A172 (cell line): ENCODE measurements at regions not wholly inside any gene's neighbourhood (a gene's known extent, or its start where the extent isn't known, plus 50 kb on each side); places are given as distances from the start of the nearest gene placed in this dataset.
"Not testable (repeated sequence)": the region's sequence is repeated elsewhere in the genome, so short reads cannot be mapped to it uniquely, and the experiment has no call there.

Experiments
- DNase-seq: peaks from one replicate; pipeline ENCODE4 v3.0.0-alpha.2; 2015; ENCODE audit warnings: low spot score

DNA sequence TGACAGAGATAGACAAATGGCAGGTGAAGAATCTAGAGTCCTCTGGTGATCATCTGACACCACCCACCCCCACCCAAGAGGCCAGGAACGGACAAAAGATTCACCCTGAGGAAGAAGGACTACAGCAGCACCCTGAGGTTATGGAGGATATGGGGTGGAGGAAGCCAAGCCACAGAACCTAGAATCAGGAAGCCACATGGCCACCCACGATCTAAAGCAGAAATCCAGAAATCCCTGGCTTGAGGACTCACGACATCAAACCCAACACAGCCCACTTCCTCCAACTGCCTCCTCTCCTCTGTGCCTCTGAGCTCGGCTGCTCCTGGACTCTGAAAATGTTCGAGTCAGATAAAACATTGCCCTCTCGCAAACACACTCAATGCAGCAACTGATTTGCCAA, 364.3 kb downstream of the SHANK2 start:
- DNase-seq, result no peak

DNA sequence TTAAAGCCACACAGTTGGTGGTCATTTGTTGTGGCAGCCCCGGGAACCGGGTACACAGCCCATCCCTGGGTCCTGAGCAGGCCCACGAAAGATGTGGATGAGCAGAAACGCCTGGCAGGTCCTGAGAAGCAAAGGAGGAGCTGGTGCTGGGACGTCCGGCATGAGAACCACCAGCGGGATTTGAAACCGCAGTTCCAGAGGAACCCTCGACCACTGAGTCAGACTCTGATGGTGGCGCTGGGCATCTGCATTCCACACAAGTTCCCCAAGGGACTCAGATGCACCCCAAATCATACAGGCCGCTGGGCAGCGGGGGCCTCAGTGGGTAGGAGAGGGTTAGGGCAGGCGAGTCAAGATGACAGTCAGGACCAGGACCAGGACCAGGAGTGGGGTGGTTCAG, 363.0 kb downstream of the SHANK2 start:
- no peak for DNase-seq

- DNase-seq, result no peak
These were observed 360.5 kb downstream of the SHANK2 start for GRCh38 chr11:70891844-70892380.

DNA sequence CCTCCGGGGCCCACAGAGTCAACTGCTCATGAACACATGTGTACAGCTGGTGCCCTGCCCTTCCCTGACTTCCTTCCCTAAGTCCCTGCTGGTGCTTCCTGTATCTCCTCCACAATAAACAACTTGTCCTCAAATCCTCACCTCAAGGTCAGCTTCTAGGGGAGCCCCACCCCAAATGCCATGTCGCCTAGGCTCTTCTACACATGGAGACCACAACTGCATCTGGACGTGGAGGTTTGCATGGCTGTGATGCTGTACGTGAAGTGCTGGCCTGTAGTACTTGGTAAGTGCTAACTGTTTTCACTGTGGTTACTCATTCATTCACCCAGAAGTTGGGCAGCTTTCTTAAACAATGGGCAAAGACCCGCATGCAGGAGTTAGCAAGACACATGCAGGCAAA, 359.5 kb downstream of the SHANK2 start:
- no peak for DNase-seq

DNA sequence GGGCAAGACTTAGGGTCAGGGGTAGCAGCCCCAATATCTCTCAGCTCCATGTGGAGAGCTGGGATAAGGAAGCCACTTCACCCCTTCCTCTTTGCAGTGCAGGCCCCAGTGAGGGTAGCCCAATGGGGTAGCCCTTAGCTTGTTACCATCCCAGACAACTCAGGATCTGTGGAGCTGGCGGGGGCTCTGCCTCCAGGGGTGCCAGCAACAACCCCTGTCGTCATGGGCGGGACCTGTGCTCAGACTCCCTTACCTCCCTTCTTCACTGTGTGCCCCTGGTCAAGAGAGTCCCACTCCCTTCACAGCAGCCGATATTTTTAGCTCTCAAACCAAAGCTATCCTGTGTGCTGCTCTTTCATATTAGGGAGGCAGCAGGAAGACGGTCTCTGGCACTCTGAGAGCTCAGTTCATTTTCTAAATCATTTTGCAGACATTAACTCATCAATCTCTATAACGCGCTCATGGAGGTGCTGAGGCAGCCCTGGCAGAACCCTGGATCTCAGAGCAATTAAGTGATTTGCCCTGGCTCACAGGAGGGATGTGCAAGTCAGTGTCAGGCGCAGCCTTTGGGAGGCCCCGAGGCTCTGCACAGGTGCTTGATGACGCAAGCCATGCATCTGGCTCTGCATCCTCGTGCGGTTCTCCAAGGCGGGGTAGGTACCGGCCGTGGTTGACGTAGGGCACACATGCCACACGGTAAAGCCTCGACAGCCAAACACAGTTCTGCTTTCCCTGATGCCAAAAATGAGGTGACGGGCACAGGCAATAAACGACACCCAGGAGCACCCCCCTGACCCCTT, 357.6 kb downstream of the SHANK2 start:
- no peak for DNase-seq

DNA sequence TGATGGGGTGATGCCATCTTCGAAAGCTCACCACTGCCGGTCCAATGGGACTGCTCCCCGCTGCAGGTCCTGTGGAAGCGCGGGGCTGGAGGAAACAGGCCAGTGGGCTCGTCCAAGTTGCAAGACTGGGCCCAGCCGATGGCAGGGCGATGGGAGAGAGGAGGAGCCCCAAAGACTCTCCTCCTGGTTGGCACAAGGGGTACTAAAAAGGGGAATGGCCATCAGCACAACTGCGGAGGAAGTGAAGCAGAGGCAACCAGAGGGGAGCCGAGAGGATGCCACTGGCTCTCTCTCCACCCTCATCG, 357.1 kb downstream of the SHANK2 start:
- DNase-seq, result no peak

- DNase-seq, result no peak
These were observed 354.9 kb downstream of the SHANK2 start for GRCh38 chr11:70897429-70897828.

GRCh38 chr11:70899616-70900015, 352.8 kb downstream of the SHANK2 start:
- DNase-seq, result no peak

- no peak for DNase-seq
These were observed 351.8 kb downstream of the SHANK2 start for GRCh38 chr11:70900540-70900939.

DNA sequence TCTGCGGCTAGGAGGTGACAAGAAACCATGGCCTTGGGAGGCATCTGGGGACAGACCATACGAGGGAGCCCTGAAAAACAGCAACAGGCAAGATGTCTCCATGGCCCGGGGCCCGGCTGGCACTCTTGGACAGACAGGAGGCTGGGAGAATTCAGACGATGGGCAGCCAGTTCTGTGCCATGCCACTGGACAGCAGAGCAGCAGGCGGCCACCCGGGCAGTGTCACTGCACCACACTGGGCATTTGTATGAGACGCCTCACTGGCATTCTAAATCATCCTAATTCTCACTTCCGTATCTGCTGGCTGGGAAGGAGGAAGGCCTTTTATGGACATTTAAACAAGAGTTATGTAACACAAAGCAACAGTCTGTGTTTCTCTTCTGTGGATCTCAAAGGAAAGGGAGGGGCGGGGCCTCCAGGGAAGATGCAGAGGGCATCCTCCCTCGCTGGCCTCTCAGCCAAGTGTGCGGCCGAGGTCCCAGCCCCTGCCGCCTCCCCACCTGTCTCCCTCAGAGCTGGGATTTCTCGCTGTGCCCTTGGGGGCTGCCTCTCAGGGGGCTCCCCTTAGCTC, 350.3 kb downstream of the SHANK2 start:
- no peak for DNase-seq

DNA sequence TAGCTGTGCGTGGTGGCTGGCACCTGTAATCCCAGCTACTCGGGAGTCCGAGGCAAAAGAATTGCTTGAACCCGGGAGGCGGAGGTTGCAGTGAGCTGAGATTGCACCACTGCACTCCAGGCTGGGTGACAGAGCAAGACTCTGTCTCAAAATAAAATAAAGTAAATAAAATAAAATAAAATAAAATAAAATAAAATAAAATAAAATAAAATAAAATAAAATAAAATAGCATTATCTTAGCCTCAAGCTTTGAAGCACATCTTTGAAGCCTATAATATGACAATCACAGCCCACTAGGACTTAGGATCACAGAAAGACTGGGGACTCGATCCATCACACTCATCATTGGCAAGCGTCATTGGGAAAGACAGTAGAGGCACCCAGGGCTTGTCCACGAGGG, 349.1 kb downstream of the SHANK2 start:
- not testable (repeated sequence) for DNase-seq

DNA sequence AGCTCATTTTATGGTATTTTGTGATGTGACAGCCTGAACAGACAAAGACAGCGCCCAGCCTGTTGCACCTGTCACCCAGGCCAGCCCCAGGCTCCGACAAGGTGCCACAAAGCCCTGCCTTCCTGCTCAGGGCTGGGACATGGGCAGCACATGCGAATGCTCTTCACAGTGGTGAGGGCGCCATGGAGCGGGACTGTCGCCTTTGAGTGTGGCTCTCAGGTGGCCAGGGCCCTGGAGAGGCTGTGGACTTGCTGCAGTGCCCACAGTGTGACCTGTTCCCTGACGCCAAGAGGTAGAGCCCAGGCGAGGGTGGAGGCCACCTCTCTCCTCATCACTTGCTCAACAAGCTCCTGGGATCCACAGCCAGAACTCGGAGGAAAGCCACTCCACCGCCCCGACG, 346.3 kb downstream of the SHANK2 start:
- no peak for DNase-seq

- DNase-seq, result no peak
These were observed 344.2 kb downstream of the SHANK2 start for GRCh38 chr11:70908223-70908622.

GRCh38 chr11:70910835-70911234, 341.5 kb downstream of the SHANK2 start:
- no peak for DNase-seq

DNA sequence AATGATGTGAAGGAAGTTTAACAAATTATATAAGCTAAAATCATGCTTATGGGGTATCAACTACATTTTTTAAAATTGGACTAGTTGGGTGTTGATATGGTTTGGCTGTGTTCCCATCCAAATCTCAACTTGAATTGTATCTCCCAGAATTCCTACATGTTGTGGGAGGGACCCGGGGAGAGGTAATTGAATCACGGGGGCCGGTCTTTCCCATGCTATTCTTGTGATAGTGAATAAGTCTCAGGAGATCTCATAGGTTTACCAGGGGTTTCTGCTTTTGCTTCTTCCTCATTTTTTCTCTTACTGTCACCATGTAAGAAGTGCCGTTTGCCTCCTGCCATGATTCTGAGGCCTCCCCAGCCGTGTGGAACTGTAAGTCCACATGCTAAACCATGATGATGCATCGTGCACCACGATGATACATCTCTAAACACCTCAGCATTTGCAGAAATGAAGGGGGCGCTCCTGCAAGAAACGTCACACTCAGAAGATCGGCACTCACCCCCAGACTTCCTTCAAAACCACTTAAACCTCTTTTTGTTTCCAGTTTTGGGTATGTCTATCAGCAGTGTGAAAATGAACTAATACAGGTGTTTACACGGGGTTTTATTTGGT, 340.0 kb downstream of the SHANK2 start:
- no peak for DNase-seq

GRCh38 chr11:70913715-70914231, 338.6 kb downstream of the SHANK2 start:
- no peak for DNase-seq

DNA sequence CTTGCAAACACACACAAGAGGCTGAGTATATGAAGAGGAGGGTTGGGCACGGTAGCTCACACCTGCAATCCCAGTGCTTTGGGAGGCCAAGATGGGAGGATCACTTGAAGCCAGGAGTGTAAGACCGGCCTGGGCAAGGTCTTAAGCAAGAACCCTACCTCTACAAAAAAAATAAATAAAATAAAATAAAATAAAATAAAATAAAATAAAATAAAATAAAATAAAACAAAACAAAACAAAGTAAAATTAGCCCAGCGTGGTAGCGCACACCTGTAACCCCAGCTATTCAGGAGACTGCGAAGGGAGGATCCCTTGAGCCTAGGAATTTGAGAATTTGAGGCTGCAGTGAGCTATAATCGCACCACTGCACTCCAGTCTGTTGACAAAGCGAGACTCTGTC, 337.9 kb downstream of the SHANK2 start:
- no peak for DNase-seq

DNA sequence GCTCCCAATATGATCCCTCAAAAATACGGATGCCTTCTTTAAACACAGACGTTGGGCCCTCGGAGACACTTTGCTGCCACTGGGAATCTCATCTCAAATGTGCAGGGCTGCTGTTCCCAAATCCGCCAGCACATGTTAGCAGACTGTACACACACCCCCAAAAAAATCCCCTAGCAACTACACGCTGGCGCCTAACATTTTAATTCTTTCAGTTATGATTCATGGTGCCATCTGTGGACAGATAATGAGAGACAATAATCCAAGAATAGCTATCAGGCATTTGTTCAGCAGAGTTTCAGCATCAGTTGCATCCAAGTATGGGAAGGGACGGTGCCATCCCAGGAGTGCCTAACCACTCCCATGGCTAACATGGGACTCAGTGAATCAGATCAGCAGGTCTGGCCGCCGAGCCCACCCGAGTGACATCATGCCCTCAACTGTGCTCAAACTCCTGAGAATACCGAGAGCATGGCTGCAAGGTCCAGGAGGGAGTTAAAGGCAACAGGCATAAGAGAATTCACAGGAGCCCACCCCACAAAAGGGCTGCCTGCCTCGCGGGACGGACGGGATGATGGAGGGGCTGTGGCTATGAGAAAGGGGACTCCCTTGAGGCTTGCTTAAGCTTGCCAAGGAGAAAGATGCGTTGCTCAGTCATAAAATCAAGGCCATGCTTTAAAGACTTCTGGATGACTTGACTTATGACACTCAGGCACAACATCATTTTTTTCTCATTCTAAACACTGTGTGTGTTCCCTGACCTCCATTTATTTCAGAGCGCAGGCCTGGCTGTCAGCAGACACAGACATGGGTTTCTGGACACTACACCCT, 337.0 kb downstream of the SHANK2 start:
- no peak for DNase-seq

GRCh38 chr11:70916351-70916750, 336.0 kb downstream of the SHANK2 start:
- DNase-seq, result no peak

GRCh38 chr11:70918242-70918641, 334.1 kb downstream of the SHANK2 start:
- no peak for DNase-seq

DNA sequence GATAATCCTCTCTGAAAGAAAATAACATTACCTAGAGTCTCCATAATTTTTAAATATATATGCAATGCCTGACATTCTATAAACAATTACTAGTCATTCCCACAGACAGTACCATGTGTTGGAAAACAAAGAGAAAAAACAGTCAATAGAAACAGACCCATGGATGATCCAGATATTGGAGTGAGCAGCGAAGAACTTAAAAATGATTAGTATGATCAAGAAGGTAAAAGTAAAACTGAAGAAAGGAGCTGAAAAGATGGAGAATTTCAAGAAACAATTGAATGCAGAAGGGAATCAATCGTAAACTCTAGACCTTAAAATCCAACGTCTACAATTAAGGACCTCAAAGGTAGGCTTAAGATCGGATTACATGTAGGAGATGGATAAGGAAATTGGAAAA, 330.6 kb downstream of the SHANK2 start:
- no peak for DNase-seq

- no peak for DNase-seq
These were observed 328.3 kb downstream of the SHANK2 start for GRCh38 chr11:70924108-70924507.
